ENCODE measurements at regions not wholly inside any gene's neighbourhood (a gene's known extent, or its start where the extent isn't known, plus 50 kb on each side); places are given as distances from the start of the nearest gene placed in this dataset.

DNA sequence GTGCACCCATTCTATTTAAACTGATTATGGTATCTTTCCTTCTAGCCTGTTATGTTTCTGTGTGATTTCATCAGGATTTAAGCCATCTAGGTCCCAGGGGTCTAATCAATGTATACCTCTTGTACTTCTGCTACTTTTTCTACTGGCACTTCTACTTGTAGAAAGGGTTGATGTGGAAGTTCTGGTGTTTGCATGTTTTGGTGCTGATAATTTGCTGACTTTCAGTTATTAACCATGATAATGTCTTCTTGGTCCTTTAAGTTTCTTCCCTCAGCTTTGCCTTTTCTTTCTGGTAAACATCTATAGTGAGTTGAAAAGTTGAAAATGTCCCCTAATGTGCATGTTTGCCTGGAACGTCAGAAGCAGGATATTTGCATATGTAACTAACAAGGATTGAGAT is 390.6 kb upstream of the MAP3K7 start:
- TF ChIP-seq, protein P1, sequence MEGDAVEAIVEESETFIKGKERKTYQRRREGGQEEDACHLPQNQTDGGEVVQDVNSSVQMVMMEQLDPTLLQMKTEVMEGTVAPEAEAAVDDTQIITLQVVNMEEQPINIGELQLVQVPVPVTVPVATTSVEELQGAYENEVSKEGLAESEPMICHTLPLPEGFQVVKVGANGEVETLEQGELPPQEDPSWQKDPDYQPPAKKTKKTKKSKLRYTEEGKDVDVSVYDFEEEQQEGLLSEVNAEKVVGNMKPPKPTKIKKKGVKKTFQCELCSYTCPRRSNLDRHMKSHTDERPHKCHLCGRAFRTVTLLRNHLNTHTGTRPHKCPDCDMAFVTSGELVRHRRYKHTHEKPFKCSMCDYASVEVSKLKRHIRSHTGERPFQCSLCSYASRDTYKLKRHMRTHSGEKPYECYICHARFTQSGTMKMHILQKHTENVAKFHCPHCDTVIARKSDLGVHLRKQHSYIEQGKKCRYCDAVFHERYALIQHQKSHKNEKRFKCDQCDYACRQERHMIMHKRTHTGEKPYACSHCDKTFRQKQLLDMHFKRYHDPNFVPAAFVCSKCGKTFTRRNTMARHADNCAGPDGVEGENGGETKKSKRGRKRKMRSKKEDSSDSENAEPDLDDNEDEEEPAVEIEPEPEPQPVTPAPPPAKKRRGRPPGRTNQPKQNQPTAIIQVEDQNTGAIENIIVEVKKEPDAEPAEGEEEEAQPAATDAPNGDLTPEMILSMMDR (IDR thresholded peaks at IDR 0.05; ENCODE audit: extremely low read depth, insufficient read depth, missing control alignments): no peak

DNA sequence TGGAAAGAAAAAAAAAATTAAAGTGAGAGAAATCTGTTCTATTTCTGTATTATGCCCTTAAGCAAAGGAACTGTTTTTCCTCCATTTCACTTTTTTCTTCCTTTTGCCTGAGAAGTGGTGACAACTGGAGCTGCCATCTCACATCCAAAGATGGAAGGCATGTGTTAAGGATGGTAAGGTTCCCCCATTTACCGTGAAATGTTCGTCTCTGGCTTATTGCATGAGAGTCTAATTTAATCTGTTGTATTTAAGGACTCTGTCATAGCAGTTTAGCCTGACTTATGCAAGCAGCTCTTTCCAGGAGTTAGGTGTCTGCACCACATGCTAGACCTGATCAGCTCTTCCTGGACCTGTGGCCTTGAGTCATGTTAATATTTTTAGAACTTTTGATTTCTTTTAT is 389.5 kb upstream of the MAP3K7 start:
- in situ Hi-C loops (cut with MboI; ENCODE audit: low pct_unique_long_range_greater_than_20kb, low sequenced_read_pairs, unreplicated experiment): no loop called here
- TF ChIP-seq, protein P1 (IDR thresholded peaks at IDR 0.05; ENCODE audit: extremely low read depth, insufficient read depth, missing control alignments): no peak
- DNase-seq (ENCODE audit: low spot score): no peak

More for the DNA sequence above, 390.6 kb upstream of the MAP3K7 start:
- no peak for DNase-seq (ENCODE audit: low spot score)
- in situ Hi-C loops (cut with MboI; ENCODE audit: low pct_unique_long_range_greater_than_20kb, low sequenced_read_pairs, unreplicated experiment): no loop called here

GRCh38 chr6:90975741-90976140 is 388.9 kb upstream of the MAP3K7 start:
- in situ Hi-C loops (cut with MboI; ENCODE audit: low pct_unique_long_range_greater_than_20kb, low sequenced_read_pairs, unreplicated experiment): no loop called here
- no peak for DNase-seq (ENCODE audit: low spot score)
- TF ChIP-seq, protein P1 (IDR thresholded peaks at IDR 0.05; ENCODE audit: extremely low read depth, insufficient read depth, missing control alignments): no peak

- TF ChIP-seq, protein P1 (IDR thresholded peaks at IDR 0.05; ENCODE audit: extremely low read depth, insufficient read depth, missing control alignments): no peak
- no peak for DNase-seq (ENCODE audit: low spot score)
- in situ Hi-C loops (cut with MboI; ENCODE audit: low pct_unique_long_range_greater_than_20kb, low sequenced_read_pairs, unreplicated experiment): no loop called here
Observed at GRCh38 chr6:90973188-90973587, 386.3 kb upstream of the MAP3K7 start.

DNA sequence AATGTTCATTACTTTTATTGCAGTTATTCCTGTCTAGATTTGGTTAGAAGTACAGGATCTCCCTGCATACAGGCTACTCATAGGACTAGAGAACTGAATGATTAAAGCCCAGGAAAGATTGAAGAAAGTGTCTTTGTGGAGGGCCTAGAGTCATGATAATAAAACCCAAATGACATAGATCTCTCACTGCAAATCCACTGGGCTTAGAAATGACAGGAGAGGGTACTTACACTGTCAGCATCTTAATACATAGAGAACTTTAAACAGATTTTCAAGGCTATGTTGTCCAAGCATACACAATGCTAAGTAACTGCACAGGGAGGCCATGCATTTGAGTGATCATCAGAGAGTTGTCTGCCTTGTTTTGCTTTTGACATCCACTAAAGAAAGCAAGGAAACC is 383.8 kb upstream of the MAP3K7 start:
- TF ChIP-seq, protein P1 (IDR thresholded peaks at IDR 0.05; ENCODE audit: extremely low read depth, insufficient read depth, missing control alignments): no peak
- no peak for DNase-seq (ENCODE audit: low spot score)
- in situ Hi-C loops (cut with MboI; ENCODE audit: low pct_unique_long_range_greater_than_20kb, low sequenced_read_pairs, unreplicated experiment): no loop called here

DNA sequence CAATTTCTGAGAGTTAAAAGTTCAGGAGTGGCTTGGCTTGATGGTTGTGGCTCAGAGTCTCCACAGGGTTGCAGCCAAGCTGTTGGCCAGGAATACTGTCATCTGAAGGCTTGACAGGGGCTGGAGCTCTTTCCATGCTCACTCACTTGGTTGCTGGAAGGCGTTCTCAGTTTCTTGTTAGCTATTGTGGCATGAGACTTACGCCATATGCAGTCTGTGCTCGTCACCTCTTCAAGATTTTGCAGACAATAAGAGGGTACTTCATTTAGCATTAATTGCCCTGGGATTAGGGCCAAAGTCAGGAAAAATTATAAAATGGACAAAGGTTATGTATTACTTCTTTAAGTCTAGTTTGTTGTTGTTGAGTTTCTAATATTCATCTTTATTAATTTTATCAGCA is 380.6 kb upstream of the MAP3K7 start:
- DNase-seq (ENCODE audit: low spot score): no peak
- in situ Hi-C loops (cut with MboI; ENCODE audit: low pct_unique_long_range_greater_than_20kb, low sequenced_read_pairs, unreplicated experiment): no loop called here
- TF ChIP-seq, protein P1 (IDR thresholded peaks at IDR 0.05; ENCODE audit: extremely low read depth, insufficient read depth, missing control alignments): no peak

DNA sequence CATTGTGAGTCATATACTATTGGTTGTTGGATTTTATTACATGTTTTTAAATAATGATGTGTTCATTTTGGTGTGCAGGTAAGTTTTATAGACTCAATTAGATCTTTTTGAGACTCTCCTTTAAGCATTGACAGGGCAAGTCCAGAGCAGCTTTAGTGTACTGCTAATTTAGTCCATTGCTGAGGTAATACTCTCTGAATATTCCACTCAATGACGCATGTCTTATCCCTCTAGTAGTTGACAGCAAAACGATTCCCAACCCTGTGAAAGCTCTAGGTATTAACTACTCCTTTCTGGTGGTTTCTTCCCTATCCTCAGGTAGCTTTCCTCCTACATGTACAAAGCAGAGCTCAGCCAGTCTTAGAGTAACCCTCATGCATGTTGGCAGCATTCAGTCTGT is 373.5 kb upstream of the MAP3K7 start:
- DNase-seq (ENCODE audit: low spot score): no peak
- TF ChIP-seq, protein P1 (IDR thresholded peaks at IDR 0.05; ENCODE audit: extremely low read depth, insufficient read depth, missing control alignments): no peak
- in situ Hi-C loops (cut with MboI; ENCODE audit: low pct_unique_long_range_greater_than_20kb, low sequenced_read_pairs, unreplicated experiment): no loop called here

Measured in GM13977 (cell line).